ENCODE measurements at regions not wholly inside any gene's neighbourhood (a gene's known extent, or its start where the extent isn't known, plus 50 kb on each side); places are given as distances from the start of the nearest gene placed in this dataset.
"Not testable (repeated sequence)": the region's sequence is repeated elsewhere in the genome, so short reads cannot be mapped to it uniquely, and the experiment has no call there.

DNA sequence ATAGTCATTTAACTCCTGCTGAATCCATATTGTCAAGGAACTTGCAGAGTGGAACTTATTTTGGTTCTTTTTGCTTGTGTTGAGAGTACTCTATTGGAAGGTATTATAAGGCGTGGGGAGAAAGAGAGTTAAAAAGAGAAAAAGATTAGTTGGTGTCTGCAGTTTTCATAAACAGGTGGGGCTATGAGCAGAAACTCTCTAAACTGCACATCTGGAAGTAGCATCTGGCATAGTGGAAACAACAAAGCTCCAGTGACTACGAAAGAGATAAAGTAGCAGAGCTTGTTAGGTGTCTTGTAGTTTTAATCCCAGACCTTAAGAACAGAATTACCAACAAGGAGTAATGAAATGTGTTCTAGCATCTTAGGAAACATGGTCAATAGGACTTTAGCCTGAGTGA lies 148.8 kb upstream of the SGO1 start:
- DNase-seq (ENCODE audit: low read depth in 3 of 3): no peak

DNA sequence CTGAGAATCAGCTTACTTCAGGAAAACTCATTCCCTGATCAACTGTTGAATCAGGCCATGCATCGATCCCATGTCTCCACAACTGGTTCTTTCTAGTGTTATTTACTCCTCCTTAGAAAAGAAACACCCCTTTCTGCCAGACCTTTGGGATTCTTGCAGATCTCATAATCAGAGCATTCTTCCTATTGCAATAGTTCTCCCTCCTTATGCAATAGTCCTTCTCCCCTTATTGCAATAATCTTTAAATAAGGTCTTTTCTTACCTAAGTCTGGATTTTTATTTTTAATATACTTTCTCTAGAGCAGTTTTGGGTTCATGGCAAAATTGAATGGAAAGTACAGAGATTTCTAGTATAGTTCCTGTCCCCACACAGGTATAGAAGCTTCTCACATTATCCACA lies 141.9 kb upstream of the SGO1 start:
- no peak for DNase-seq (ENCODE audit: low read depth in 3 of 3)

DNA sequence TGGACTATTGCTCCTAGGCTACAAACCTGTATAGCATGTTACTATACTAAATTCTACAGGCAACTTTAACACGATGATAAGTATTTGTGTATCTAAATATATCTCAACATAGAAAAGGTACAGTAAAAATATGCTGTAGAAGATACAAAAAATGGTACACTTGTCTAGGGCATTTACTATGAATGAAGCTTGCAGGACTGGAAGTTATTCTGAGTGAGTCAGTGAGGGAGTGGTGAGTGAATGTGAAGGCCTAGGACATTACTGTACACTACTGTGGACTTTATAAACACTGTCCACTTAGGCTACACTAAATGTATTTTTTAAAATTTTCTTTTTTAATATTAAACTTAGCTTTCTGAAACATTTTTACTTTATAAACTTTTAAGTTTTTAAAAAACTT lies 140.5 kb upstream of the SGO1 start:
- DNase-seq (ENCODE audit: low read depth in 3 of 3): no peak

DNA sequence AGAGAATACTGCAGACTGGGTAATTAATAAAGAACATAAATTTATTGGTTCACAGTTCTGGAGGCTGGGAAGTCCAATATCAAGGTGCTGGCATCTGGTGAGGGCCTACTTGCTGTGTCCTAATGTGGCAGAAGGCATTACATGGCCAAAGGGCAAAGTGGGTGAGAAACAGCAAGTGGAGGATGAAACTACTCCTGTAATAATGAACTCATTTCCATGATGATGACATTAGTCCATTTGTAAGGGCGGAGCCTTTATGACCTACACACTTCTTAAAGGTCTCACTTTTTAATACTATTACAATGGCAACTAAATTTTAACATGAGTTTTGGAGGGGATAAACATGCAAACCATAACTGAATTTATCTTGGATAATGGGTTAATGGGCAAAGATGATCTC lies 139.6 kb upstream of the SGO1 start:
- DNase-seq (ENCODE audit: low read depth in 3 of 3): no peak

DNA sequence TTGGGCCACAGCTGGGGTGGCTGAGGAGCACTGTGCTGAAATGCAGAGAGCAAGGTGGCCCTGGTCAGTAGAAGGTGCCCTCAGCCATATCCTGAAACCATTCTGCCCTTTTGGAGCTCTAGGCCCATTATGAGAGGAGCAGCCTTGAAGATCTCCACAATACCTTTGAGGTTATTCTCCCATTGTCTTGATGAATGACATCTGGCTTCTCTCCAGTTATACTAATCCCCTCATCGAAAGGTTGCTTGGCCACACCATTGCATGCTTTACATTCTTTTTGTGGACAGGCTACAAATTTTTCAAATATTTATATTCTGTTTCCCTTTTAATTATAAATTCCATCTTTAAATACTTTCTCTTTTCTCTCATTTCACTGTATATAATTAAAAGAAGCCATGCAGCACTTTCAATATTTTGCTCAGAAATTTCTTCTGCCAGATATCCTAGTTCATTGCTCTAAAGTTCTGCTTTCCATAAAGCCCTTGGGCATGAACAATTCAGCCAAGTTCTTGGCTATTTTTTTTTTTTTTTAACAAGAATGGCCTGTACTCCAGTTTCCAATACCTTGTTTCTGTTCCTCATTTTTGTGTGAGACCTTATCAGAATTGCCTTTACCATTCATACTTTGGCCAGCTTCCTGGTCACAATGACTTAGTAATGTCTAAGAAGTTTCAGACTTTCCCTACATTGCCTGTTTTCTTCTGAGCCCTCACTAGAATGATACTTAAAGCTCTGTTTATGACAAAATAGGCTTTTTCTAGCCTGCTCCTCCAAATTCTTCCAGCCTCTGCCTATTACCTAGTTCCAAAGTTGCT lies 138.9 kb upstream of the SGO1 start:
- DNase-seq (ENCODE audit: low read depth in 3 of 3): no peak

DNA sequence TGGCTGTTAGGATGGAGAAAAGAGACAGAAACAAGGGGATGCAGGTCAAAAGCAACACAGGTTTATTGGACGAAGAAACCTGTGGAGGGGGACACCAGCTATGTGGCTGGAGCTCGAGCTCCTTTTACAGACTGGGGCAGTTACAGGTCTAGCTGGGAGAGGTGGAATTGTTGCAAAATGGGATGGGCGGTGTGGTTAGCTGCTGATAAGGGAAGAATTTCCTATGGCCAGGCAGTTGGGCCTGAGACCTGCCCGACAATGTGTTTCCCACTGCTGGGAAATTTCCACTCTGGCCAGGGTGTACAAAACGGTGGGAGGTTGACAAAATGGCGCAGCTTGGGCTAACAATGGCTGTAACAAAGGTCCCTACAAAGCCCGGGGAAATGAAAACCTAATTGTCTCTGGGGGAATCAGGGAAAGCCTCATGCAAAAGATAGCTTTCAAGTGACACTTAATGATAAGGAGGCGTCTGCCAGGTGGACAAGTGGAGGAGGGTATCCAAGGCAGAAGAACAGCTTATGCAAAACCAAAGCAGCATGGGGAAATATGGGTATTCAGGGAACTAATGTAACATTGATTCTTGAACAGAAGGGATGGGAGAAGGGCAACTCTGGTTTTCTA lies 137.4 kb upstream of the SGO1 start:
- no peak for DNase-seq (ENCODE audit: low read depth in 3 of 3)

DNA sequence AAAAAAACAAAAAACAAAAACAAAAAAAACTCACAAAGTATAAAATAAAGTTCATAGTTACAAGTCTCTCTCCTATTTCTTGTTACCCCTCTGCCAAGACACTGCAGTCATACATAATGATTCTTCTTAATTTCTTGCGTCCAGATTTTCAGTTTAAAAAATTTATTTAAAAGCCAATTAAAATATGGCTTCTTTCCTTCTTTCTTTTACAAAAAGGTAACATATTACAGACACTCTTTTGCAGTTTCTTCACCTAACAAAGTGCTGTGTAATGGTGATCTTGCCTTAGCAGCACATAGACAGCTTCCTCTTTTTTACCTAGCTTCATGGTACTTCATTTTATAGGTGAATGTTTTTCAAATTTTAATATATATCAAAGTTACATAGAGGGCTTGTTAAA lies 136.1 kb upstream of the SGO1 start:
- DNase-seq (ENCODE audit: low read depth in 3 of 3): no peak

DNA sequence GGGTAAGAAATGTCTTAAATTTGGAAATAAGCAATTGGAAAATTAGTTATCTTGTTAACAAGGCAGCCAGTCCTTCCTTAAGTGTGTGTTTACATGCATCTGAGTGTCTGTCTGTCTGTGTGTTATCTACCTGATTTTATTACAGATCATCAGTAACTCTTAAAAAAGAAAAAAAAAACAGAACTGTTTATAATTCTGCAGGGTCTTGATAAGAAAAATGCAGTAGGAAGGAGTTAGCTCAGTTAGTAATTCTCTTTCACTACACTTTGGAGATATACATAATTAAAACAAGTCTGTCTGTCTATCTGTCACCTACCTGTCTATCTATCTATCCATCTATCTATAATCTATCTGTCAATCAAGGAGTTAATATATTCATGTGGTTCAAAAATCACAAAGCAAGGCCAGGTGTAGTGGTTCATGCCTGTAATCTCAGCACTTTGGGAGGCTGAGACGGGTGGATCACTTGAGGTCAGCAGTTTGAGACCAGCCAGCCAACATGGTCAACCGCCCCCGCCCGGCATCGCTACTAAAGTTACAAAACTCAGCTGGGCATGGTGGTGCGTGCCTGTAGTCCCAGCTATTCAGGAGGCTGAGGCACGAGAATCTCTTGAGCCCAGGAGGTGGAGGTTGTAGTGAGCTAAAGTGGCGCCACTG lies 135.5 kb upstream of the SGO1 start:
- no peak for DNase-seq (ENCODE audit: low read depth in 3 of 3)

DNA sequence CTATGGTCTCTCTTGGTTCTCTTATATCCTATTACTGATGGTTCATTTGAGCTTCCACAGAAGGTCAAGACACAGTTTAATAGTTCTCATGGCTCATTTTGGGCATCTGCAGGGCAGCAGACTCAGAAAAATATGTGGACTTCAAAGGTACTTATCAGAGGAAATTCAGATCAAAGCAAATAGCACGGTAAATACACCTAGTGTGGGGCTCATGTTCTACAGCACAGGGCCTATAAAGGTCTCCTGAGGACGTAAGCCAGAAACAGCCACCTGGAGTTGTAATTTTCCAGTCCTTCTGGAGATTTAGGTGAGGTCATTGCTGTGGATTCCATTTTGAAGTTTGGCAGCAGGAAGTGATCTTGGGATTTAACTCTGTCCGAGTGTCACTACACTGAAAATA lies 134.5 kb upstream of the SGO1 start:
- no peak for DNase-seq (ENCODE audit: low read depth in 3 of 3)

DNA sequence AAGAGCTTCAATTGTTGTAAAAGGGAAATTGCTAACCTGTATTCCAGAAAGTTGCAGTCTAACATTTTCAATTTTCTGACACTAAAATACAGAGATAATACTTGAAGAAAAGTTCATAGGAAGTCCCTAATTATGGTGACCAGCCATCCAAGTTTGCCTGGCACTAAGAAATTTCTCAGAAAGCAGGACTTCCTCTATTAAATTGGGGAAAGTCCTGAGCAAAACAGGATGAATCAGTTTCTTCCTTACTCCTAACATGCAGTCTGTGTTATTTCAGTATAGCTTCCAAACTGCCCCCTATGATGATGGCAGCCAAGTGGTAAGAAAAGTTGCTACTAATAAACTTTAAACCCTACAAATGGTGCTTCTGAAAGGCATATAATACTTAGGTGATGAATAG lies 133.5 kb upstream of the SGO1 start:
- DNase-seq (ENCODE audit: low read depth in 3 of 3): no peak

DNA sequence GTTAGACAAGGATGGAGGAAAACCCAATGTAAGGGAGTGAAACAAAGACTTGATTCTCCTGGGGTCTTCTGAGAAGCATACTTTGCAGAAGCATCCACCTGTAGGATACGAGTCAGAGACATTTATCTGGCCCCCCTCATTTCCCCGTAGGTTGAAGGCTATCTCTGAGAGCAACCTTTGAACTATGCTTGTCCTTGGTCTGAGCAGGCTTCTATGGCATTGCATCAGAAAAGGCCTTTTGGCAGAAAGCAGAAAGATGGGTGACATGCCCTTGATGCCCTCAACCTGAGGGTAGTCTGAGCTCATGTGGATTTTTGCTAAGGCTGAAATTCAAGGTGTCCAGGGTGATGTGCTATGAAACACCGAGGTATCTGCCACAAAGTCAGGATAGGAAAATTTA lies 131.6 kb upstream of the SGO1 start:
- no peak for DNase-seq (ENCODE audit: low read depth in 3 of 3)

DNA sequence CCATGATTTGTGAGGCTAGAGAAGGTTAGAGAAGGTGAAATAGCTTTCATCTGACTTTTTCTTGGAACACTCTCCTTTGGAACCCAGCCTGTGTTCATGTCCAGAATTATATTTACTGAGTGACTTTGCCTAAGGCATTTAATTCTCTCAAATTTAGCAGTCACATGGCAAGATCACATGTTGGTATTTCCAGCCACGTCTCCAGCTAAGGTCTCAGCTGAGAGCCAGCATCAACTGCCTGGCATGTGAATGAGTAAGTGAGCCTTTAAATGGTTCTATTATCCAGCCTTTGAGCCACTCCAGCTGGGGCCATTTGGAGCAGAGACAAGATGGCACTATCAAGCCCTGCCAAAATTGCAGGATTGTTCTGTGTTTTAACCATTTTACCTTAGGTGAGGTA lies 130.2 kb upstream of the SGO1 start:
- DNase-seq (ENCODE audit: low read depth in 3 of 3): no peak

DNA sequence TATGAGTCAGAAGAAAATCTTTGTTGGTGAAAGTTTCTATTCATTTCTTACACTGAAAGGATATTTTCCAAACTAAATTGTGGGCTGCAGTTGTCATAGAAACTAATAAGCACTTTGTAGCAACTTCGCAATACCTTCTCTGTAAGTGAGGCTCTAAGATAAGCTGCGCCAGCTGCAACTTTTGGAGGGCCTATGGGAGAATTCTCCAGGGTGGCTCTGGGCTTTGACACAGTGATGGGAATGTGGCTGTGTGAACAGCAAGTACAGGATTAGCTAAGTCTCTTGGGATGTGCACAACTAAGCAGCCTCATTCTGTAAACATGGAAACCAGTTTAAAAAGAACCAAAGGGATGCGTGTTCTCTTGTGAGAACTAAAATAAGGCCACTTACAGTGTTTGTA lies 124.6 kb upstream of the SGO1 start:
- DNase-seq (ENCODE audit: low read depth in 3 of 3): no peak

DNA sequence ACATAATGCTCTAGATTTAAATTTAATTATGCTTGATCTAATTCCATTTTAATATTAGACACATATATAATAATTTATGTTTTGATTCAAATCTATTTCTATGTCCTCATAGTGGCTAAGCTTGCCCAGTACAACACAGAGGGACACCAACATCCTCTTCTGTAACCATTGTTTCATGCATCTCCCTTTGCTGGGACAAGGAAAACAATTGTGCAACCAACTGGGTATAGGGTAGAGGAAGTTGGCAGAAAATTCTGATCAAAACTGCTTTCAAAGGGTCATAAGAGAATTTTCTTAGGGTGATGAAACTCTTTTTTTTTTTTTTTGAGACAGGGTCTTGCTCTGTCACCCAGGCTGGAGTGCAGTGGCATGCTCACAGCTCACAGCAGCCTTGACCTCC lies 121.4 kb upstream of the SGO1 start:
- no peak for DNase-seq (ENCODE audit: low read depth in 3 of 3)

DNA sequence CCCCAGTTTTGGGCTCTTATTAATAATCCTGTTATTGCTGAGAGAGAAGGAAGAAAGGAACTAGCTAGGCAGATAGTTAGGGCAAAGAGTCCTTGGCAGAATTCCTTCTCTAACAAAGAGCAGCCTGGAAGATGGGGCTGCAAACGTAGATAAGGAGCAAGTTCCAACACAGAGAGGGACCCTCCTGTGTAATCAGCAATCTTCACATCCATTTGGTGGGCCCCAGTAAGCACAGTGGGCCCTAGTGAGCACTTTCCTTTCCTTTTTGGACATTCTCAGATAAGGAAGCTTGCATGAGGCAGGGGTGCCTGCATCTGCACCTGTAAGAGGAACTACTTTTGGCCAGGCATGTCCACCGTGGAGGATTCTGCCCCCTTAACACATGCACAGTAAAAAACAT lies 119.6 kb upstream of the SGO1 start:
- no peak for DNase-seq (ENCODE audit: low read depth in 3 of 3)

DNA sequence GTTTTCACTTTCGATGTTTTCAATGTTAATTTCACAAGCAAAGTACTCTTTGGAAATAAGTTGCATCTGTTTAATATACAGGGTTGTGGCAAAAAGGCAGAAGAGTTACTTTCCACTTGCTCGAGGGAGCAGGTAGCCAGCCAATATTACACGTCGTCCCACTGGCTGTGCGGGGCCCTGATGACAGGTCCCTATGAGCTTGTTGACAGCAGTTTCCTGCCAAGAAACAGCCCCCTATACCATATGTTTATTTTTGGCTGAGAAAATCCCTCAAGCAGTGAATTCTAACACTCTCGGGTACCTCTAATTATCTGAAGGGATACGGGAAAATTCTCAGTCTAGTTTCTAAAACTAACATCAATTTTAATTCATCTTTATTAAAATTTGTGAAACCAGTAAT lies 116.8 kb upstream of the SGO1 start:
- DNase-seq (ENCODE audit: low read depth in 3 of 3): no peak

DNA sequence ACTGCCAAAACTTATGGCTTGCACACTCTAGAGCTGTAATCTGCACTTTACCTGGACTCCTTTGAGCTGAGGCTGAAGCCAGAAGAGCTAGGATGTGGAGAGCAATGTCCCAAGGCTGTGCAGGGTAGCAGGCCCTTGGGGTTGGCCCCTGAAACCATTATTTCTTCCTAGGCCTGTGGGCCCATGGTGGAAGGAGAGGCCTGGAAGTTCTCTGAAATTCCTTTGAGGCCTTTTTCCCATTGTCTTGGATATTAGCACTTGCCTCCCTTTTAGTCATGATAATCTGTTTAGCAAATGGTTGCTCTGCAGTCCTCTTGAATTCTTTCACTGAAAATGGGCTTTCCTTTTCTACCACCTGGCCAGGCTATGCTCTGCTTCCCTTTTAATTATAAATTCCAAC lies 102.0 kb upstream of the SGO1 start:
- no peak for DNase-seq (ENCODE audit: low read depth in 3 of 3)

DNA sequence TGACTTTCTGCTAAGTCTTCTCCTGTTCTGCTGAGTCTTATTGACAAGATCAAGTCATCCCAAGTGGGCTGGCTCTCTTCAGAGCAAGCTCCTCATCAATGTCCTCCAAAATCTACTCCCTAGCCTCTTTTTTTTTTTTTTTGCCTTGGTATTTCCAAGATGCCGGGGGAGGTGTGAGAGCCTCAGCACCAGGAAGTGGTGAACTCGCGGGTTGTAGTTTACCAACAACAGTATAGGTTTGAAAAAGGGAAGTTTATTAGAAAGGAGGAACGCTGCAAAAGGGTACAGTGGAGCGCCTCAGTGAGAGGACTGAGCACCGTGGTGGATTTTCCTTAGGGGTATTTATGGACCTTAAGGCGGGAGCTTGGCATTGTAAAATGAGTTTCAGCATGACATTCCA lies 94.3 kb upstream of the SGO1 start:
- DNase-seq (ENCODE audit: low read depth in 3 of 3): no peak

DNA sequence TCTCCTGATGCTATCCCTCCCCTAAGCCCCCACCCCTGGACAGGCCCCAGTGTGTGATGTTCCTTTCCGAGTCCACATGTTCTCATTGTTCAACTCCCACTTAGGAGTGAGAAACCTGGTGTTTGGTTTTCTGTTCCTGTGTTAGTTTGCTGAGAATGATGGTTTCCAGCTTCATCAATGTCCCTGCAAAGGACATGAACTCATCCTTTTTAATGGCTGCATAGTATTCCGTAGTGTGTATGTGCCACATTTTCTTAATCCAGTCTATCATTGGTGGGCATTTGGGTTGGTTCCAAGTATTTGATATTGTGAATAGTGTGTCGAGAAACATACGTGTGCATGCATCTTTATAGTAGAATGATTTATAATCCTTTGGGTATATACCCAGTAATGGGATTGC lies 80.0 kb upstream of the SGO1 start:
- not testable (repeated sequence) for DNase-seq (ENCODE audit: low read depth in 3 of 3)

DNA sequence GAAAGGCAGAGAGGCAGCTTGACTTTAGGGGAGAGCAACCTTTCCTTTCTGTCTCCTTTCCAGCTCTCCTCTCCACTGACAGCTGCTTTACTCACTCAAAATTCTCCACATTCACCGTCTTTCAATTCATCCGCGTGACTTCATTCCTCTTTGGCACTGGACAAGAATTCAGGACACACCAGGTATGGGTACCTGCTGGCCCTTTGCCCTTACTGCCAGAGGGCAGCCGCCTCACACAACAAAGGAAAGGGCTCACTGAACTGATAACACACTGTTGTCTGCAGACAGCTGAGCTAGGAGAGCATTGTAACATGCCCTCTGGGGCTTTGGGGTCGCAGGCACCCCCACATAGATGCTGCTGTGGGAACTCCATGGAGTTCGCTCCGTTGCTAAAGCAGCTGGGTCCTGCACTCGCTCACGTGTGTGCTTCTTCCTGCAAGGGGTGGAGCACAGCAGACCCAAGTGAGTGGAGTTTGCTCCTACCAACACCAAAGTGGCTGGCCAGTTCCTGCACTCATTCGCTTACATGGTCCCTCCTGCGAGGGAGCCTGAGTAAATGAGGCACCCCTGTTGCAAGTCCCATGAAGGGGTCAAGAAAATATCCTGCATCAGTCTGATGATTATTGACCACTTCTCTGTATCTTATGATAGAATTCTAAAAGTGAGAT lies 79.0 kb upstream of the SGO1 start:
- no peak for DNase-seq (ENCODE audit: low read depth in 3 of 3)

DNA sequence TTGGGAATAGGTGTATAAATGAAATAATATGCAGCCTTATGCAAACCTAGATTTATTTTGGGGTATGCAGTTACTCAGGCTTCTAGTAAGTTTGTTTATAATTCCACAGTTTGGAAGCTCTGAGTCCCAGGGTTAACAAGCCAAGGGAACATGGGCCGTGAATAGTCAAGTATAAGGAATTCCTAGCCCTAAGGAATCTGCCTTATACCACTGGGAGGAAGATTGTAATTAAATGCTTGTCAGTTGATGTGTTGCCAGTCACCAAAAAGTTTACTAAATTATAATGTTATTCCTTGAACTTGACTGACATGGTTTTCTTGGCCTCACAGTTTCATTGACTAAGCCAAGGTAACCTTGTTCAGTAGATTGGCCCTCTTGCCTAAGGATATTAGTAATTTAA lies 72.4 kb upstream of the SGO1 start:
- no peak for DNase-seq (ENCODE audit: low read depth in 3 of 3)

DNA sequence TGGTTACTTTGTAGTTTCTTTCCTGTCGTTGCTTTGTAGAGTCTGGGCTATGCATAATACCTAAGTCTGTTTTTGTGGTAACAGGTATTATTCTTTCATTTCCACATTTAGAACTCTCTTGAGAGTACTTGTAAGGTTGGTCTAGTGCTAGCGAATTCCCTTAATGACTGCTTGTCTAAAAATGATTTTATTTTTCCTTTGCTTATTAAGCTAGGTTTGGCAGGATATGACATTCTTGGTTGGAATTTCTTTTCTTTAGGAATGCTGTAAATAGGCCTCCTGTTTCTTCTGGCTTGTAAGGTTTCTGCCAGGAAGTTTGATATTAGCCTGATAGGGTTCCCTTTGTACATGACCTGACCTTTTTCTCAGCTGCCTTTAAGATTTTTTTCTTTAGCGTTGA lies 70.1 kb upstream of the SGO1 start:
- DNase-seq (ENCODE audit: low read depth in 3 of 3): no peak
